VCaP (cell line): ENCODE measurements at regions not wholly inside any gene's neighbourhood (a gene's known extent, or its start where the extent isn't known, plus 50 kb on each side); places are given as distances from the start of the nearest gene placed in this dataset.
"Not testable (repeated sequence)": the region's sequence is repeated elsewhere in the genome, so short reads cannot be mapped to it uniquely, and the experiment has no call there.

Experiments used
- H3K27ac ChIP-seq: fragments of 450-650 bp; 2 replicates; pipeline ENCODE4 v1.5.1; 2017
- CTCF ChIP-seq: fragments of 450-650 bp; conservative IDR thresholded peaks from 2 replicates; pipeline ENCODE4 v1.5.1; 2017; ENCODE audit warnings: mild to moderate bottlenecking, moderate library complexity

- no peak for TF ChIP-seq CTCF
- no peak overlapping the region for H3K27ac ChIP-seq
Measured at GRCh38 chrX:120732461-120732860, 102.6 kb upstream of the C1GALT1C1 start.

GRCh38 chrX:120731386-120731785 is 101.5 kb upstream of the C1GALT1C1 start:
- H3K27ac ChIP-seq: no peak overlapping the region
- no peak for TF ChIP-seq CTCF

- H3K27ac ChIP-seq: not testable (repeated sequence)
Measured at GRCh38 chrX:120729506-120730255, 99.8 kb upstream of the C1GALT1C1 start.

GRCh38 chrX:120727911-120728310 is 98.1 kb upstream of the C1GALT1C1 start:
- H3K27ac ChIP-seq: no peak overlapping the region
- TF ChIP-seq CTCF: no peak

GRCh38 chrX:120727452-120727851 is 97.6 kb upstream of the C1GALT1C1 start:
- no peak for TF ChIP-seq CTCF
- H3K27ac ChIP-seq: no peak overlapping the region

DNA sequence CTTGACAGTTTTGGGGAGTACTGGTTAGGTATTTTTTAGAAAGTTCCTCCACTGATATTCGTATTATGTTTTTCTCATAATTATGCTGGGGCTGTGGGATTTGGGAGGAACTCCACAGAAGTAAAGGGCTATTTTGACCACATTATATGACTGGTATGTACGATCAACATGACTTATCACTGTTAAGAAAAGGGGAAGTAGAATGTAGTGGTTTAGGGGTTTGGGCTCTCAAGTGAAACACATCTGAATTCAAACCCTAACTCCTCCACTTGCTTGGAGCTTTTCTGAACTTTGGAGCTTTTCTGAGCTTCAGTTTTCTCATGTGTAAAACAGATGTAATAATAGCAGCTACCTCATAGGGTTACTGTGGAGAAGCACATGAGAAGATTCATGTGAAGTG is 96.4 kb upstream of the C1GALT1C1 start:
- H3K27ac ChIP-seq: no peak overlapping the region
- TF ChIP-seq CTCF: no peak

DNA sequence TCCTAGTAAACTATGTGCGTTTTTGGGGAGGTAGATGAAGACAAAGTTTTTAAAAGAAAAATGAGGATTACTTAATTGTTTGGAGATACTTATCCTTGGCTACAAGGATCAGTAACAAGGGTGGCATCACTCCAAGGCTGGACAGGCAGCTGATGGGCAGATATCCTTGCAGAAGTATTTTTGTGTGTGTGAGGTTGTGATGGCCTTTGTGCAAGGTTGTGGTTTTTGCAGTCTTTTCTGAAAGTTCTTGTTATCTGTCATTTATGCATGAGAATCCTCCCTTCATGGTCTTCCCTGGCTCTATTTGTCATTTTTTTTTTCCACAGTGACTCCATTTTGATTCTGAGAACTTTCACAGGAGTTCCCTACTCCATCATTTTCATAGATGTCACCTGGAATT is 96.0 kb upstream of the C1GALT1C1 start:
- TF ChIP-seq CTCF: no peak
- no peak overlapping the region for H3K27ac ChIP-seq

DNA sequence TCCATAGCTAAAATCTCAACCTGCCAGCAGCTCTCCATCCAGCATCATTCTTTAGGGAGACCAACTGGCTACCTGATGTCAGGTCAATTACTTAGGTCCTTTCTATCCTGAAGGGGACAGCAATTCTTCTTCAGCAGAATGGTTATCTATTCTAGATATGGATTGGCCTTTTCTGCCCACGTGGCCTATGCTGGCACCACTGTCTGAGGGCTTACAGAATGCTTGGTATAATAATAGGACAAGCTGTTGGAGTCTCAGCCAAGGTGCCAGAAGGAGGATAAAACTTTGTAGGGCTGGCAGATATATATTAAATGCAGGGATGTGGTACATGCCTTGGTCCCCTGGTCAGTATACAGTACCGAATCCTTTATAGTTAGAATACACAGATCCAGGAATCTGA is 89.8 kb upstream of the C1GALT1C1 start:
- TF ChIP-seq CTCF: no peak

More for the DNA sequence above, 89.8 kb upstream of the C1GALT1C1 start:
- H3K27ac ChIP-seq: no peak overlapping the region
